ENCODE measurements at regions not wholly inside any gene's neighbourhood (a gene's known extent, or its start where the extent isn't known, plus 50 kb on each side); places are given as distances from the start of the nearest gene placed in this dataset.
A peak's percentile ranks its signal among the peaks of the same experiment; 100 is the strongest.

- DNase-seq: no peak
Measured at GRCh38 chr5:33238826-33239695, 201.7 kb upstream of the TARS1 start.

DNA sequence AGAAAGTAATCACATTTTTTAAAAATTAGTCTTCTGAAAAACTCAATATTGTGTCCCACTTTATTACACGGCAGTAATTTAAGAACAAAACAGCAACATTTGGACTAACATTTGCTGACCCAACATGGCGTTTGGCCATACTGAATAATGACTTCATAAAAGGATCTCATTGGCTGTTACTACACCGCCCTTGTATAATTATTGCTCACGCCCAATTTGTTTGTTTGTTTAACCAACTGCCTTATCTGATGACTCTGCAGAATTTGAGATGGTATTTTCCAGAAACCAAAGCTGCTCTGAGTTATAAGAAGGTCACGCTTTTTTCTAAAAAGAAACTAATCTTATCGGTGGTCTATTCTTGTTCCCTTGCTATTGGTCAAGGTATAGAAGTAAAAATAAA lies 200.2 kb upstream of the TARS1 start:
- DNase-seq: no peak

DNA sequence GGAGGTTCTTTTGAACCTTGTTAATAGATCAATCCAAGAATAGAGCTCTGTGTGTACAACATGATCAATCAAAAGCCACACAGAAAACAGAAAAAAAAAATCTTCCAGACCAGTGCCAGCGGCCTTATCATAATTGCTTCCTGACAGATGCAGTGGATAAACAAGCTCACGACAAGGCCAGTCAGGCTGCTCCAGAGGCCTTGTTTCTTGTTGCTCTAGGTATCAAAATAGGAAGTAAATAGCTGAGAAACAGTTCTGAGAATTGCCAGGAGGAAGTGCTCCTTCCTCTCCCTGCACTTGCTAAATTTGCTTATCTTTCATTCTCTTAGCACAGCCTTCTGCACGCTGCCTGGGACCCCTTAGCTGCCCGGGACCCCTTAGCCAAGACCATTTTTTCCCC lies 199.0 kb upstream of the TARS1 start:
- DNase-seq: no peak

GRCh38 chr5:33242277-33242676 lies 198.5 kb upstream of the TARS1 start:
- DNase-seq: no peak

- no peak for DNase-seq
Measured at GRCh38 chr5:33244441-33245150, 196.2 kb upstream of the TARS1 start.

DNA sequence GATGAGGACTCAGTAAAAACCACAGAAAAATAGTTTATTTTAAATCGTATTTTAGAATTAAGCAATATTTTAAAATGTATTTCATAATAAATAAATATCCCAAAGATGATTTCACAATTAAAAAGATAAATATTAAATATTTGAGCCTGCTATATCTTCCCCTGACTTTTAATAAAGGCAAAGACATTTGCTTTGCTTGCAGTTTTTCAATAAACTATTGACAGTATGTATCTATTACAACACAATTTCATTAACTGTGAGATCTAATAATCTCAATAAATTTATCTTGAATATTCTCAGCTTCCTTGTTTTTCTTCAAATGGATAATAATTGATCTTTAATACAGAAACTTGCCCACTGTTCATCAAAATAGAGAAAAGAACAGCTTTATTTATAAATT lies 186.2 kb upstream of the TARS1 start:
- no peak for DNase-seq

DNA sequence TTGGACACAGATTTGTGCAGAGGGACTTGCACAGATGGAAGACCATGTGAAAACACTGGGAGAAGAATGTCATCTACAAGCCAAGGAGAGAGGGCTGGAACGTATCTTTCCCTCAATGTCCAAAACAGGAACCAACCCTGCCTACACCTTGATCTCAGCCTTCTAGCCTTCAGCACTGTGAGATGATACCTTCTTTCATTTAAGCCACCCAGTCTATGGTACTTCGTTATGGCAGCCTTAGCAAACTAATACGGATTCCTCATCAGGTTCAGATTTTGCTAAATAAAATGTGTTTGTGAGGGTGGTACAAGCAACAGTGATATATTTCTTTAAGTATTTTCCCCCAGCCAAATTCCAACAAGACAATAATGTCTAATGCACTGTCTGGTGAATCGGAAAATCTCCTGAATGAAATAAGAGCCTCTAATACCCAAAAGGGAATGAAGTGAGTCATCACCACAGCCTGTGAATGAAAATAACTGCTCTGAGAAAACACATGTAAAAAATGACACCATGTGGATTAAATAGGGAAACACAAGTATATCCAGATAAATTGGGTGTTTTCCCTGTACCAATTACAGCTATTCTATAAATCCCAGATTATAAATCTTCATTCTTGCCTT lies 182.8 kb upstream of the TARS1 start:
- peak in 2 of 58 donors; percentile 5 to 18 for DNase-seq

- no peak for DNase-seq
Measured at GRCh38 chr5:33258553-33258952, 182.2 kb upstream of the TARS1 start.

- no peak for DNase-seq
Measured at GRCh38 chr5:33260098-33260497, 180.7 kb upstream of the TARS1 start.

DNA sequence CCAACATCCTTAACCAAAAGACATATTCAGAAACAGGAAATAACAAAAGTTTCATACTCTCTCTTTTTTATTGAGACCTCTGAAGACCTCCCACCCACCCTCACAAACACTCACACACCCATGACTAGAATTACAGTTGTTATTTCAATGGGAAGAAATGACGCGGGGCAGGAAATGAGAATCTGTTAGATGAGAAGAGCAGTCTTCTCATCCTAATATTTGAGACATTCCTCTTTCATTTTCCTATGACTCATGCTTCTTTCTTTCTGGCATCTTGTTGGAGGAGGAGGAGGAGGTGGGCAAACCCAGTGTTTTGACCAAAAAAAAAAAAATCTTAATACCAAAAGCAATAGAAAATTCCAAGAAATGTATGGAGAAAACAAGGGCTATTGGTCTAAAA lies 179.5 kb upstream of the TARS1 start:
- DNase-seq: no peak

DNA sequence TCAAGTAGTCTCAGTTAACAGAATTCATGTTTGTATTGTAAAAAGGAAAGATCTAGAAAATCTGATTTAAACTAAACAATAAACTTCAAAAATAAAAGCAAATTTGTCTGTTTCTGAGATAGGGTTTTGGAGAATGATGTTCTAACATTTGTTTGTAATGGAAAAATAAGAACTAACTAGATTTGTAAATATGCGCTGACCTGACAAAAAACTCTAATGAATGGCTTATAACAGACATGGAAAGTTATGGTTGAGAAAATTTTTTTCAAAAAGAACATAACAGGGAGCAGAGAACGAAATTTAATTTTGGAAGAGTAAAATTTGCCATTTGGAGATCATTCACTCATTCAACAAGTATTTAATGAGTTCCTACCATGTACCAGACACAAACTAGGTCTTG lies 179.0 kb upstream of the TARS1 start:
- no peak for DNase-seq

DNA sequence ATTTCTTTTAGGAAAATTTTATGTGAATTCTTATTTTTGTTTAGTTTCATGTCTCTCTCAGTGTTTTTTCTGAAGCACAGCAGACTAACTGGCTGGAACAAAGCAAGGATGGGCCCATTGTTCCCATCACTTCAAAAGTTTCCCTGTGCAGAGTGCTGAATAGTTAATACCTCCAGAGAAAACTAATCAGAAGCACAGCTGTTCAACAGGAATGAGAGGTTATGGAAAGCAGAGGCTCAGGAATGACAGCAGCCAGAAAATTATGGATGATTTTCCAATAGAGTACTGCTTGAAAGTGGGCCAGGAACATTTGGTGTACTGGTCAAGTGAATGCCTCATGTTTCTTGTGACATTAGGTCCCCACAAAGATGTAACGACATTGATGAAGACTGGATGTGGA lies 173.0 kb upstream of the TARS1 start:
- DNase-seq: no peak

GRCh38 chr5:33268374-33268773 lies 172.4 kb upstream of the TARS1 start:
- DNase-seq: no peak

DNA sequence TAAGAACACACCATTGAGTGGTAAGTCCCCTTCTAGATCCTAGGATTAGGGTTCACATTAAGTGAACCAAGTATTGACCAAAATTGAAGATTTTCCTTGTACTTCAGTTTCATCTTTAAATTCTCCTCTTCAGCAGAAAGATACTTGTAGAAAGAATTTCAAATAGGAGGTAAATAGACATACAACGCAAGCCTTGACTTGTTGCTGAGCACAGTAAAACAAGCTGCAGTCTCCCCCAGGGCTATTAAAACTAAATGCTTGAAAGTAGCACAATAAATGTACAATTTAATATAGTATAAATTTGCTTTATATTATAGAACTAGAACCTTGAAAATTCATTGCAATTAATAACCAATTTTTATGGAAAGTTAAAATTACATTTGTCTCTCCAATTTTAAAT lies 170.1 kb upstream of the TARS1 start:
- no peak for DNase-seq

- no peak for DNase-seq
Measured at GRCh38 chr5:33271606-33272005, 169.2 kb upstream of the TARS1 start.

- DNase-seq: no peak
Measured at GRCh38 chr5:33272288-33272687, 168.5 kb upstream of the TARS1 start.

- no peak for DNase-seq
Measured at GRCh38 chr5:33273985-33274384, 166.8 kb upstream of the TARS1 start.

DNA sequence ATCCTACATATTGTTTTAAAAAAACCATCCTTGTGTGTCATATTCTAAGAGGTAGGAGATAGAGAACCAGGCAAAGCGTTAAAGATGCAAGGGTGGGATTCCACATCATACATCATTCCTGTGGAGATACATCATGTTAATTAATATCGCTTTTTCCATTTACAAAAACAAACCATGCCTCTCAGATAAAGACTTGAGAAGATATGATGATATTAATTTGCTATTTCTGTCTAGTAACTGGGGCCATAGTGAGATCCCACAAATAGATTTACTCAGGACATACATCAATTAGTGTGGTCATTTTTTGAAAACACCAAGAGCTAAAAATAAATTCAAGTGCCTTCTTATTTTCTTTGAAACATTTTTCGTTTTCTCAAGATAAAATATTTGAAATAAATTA lies 165.4 kb upstream of the TARS1 start:
- DNase-seq: no peak

- DNase-seq: no peak
Measured at GRCh38 chr5:33275921-33276627, 164.7 kb upstream of the TARS1 start.

- DNase-seq: no peak
Measured at GRCh38 chr5:33276628-33276950, 164.2 kb upstream of the TARS1 start.

DNA sequence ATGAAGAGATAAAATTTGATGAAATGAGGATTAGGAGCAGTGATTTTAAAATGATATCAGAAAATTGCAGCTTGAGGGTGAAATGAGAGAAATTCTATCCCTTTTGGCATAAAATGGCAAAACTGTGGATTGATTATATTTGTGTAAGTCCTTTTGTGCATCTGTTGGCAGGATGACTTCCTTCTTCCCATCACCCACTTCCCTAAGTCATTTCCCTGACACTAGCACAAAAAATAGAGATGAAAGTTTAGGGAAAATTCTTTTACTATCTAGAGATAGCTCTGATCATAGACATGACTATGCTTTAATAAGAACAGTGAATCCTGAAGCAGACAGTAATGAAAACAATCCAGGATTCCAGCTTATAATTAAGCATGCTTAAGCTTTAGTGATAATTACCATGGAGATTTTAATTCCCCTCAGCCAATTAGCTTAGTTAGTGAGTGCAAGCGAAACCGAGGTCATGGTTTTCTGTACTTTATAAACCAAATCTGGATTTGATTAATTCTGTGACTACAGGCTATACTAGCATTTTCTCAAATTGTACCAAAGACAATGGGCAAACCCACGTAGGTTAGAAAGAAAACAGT lies 163.6 kb upstream of the TARS1 start:
- DNase-seq: no peak

- DNase-seq: no peak
Measured at GRCh38 chr5:33281431-33281843, 159.3 kb upstream of the TARS1 start.
